ENCODE measurements at regions not wholly inside any gene's neighbourhood (a gene's known extent, or its start where the extent isn't known, plus 50 kb on each side); places are given as distances from the start of the nearest gene placed in this dataset.

DNA sequence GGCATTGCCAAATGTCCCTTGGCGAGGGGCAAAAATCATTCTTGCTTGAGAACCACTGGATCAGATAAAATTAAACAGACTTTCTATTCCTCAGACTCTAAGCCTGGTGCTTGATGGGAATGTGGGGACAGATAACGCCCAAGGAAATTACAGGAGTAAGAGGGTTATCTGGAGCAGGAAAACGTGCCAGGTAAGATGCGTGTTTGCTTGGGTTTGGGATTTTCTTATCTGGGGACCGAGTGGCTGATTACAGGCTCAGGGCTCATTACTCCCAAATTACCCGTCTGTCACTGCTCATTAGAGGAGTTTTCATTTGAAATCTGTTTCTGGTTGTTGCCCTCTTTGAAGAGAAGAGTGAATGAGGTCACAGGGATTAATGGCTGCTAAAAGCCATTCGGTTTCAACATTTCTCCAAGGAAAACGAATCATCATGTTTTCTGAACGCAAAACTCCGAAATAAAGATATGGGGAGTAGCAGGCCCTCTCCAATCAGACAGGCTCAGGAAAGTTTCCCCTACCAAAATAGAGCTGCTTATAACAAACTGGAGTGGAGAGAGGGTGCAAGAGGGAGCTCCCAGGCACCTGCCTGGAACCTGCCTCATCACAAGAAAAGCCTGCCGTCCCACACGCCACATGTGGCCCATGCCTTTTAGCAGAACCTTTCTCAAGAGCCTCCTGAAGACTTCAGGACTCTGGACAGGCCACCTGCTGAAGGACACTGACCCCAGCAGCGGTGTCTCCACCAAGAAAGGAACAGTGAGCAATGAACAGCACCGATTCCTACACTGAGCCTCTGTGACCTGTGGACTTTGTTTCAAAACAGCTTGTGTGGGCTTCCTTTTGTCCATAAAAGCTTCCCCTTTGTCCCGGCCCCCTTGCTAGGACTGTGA, 136.4 kb downstream of the ICE1 start:
- H3K4me2 ChIP-seq (ENCODE audit: low read length) = no peak overlapping the region
- H3K27me3 ChIP-seq (ENCODE audit: control insufficient read depth, low read length) = no peaks in the 10 kb centered on the region
- H3K4me3 ChIP-seq (ENCODE audit: low read length) = no peak overlapping the region
- TF ChIP-seq, protein P1, sequence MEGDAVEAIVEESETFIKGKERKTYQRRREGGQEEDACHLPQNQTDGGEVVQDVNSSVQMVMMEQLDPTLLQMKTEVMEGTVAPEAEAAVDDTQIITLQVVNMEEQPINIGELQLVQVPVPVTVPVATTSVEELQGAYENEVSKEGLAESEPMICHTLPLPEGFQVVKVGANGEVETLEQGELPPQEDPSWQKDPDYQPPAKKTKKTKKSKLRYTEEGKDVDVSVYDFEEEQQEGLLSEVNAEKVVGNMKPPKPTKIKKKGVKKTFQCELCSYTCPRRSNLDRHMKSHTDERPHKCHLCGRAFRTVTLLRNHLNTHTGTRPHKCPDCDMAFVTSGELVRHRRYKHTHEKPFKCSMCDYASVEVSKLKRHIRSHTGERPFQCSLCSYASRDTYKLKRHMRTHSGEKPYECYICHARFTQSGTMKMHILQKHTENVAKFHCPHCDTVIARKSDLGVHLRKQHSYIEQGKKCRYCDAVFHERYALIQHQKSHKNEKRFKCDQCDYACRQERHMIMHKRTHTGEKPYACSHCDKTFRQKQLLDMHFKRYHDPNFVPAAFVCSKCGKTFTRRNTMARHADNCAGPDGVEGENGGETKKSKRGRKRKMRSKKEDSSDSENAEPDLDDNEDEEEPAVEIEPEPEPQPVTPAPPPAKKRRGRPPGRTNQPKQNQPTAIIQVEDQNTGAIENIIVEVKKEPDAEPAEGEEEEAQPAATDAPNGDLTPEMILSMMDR (IDR thresholded peaks at IDR 0.05; ENCODE audit: low read depth, low read length, poor library complexity, severe bottlenecking) = no peak
- TF ChIP-seq EZH2phosphoT487 (IDR thresholded peaks at IDR 0.05; ENCODE audit: borderline replicate concordance, low read length) = no peak
- no peak overlapping the region for H3K27ac ChIP-seq (ENCODE audit: low read depth, low read length)
- no peaks in the 10 kb centered on the region for H3K36me3 ChIP-seq (ENCODE audit: control insufficient read depth, low read length)
- H3F3A ChIP-seq (ENCODE audit: control insufficient read depth, insufficient read depth) = no peaks in the 10 kb centered on the region
- H3K4me1 ChIP-seq (ENCODE audit: control insufficient read depth, low read length) = no peaks in the 10 kb centered on the region
- H3K79me2 ChIP-seq (ENCODE audit: control insufficient read depth, low read length) = no peaks in the 10 kb centered on the region
- no peaks in the 10 kb centered on the region for H3K9me3 ChIP-seq (ENCODE audit: control insufficient read depth, insufficient read depth, low read length)
- H4K20me1 ChIP-seq (ENCODE audit: control insufficient read depth, insufficient read depth, low read depth, low read length) = no peaks in the 10 kb centered on the region
- H3K9me2 ChIP-seq (replicated peaks; ENCODE audit: control insufficient read depth, low read length) = no peaks in the 10 kb centered on the region

DNA sequence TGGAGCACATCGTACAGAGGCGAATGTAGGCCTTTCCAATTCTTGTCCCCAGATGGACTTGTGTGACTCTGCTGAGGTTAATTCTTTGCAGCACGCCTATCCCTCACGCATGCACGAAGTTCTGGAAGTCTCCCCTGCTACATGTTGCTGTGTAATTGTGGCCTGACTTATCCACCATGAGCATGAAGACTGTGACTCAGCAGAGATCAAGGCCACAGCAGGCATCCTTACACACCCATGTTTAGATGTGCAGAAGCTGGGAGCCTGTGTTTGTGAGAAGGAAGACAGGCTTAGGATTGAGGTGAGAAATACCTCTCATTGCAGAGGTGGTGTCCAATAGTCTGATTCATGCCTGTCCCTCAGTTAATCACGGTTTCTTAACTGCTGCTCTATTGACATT, 135.6 kb downstream of the ICE1 start:
- Histone ChIP-seq H3K79me2 (ENCODE audit: control insufficient read depth, low read length) (no peaks in the 10 kb centered on the region), H3K27me3 (ENCODE audit: control insufficient read depth, low read length) (no peaks in the 10 kb centered on the region), H3K4me2 (ENCODE audit: low read length) (no peak overlapping the region), H3K36me3 (ENCODE audit: control insufficient read depth, low read length) (no peaks in the 10 kb centered on the region), H3K9me2 (replicated peaks; ENCODE audit: control insufficient read depth, low read length) (no peaks in the 10 kb centered on the region), H3K9me3 (ENCODE audit: control insufficient read depth, insufficient read depth, low read length) (no peaks in the 10 kb centered on the region), H3K27ac (ENCODE audit: low read depth, low read length) (no peak overlapping the region), H3F3A (ENCODE audit: control insufficient read depth, insufficient read depth) (no peaks in the 10 kb centered on the region), H4K20me1 (ENCODE audit: control insufficient read depth, insufficient read depth, low read depth, low read length) (no peaks in the 10 kb centered on the region), H3K4me3 (ENCODE audit: low read length) (no peak overlapping the region), H3K4me1 (ENCODE audit: control insufficient read depth, low read length) (no peaks in the 10 kb centered on the region)
- TF ChIP-seq, protein P1 (IDR thresholded peaks at IDR 0.05; ENCODE audit: low read depth, low read length, poor library complexity, severe bottlenecking) = no peak
- no peak for TF ChIP-seq EZH2phosphoT487 (IDR thresholded peaks at IDR 0.05; ENCODE audit: borderline replicate concordance, low read length)

DNA sequence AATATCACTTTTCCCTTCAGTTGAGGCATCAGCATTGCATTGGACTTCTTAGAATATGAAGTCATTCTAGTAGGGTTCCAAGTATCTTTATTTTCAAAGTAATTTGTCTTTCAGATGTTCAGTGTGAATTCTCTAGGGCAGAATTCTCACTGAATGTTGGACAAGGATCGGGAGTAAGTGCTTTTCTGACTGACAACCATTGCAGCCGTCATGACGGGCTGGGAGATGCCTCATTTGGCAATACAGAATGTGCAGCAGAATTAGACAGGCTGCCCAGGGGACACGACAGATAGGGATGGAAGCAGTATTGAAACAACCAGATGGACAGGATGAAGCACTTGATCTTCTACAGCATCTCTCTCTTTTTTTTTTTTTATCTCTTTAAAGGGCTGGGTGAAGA, 129.0 kb downstream of the ICE1 start:
- TF ChIP-seq EZH2phosphoT487 (IDR thresholded peaks at IDR 0.05; ENCODE audit: borderline replicate concordance, low read length) = no peak
- no peaks in the 10 kb centered on the region for H3K9me2 ChIP-seq (replicated peaks; ENCODE audit: control insufficient read depth, low read length)
- H3K36me3 ChIP-seq (ENCODE audit: control insufficient read depth, low read length) = no peaks in the 10 kb centered on the region
- no peak overlapping the region for H3K27ac ChIP-seq (ENCODE audit: low read depth, low read length)
- no peak overlapping the region for H3K4me3 ChIP-seq (ENCODE audit: low read length)
- H3K27me3 ChIP-seq (ENCODE audit: control insufficient read depth, low read length) = no peaks in the 10 kb centered on the region
- no peak overlapping the region for H3K4me2 ChIP-seq (ENCODE audit: low read length)
- H3K9me3 ChIP-seq (ENCODE audit: control insufficient read depth, insufficient read depth, low read length) = no peaks in the 10 kb centered on the region
- no peaks in the 10 kb centered on the region for H4K20me1 ChIP-seq (ENCODE audit: control insufficient read depth, insufficient read depth, low read depth, low read length)
- H3K79me2 ChIP-seq (ENCODE audit: control insufficient read depth, low read length) = no peaks in the 10 kb centered on the region
- no peaks in the 10 kb centered on the region for H3F3A ChIP-seq (ENCODE audit: control insufficient read depth, insufficient read depth)
- H3K4me1 ChIP-seq (ENCODE audit: control insufficient read depth, low read length) = no peaks in the 10 kb centered on the region

DNA sequence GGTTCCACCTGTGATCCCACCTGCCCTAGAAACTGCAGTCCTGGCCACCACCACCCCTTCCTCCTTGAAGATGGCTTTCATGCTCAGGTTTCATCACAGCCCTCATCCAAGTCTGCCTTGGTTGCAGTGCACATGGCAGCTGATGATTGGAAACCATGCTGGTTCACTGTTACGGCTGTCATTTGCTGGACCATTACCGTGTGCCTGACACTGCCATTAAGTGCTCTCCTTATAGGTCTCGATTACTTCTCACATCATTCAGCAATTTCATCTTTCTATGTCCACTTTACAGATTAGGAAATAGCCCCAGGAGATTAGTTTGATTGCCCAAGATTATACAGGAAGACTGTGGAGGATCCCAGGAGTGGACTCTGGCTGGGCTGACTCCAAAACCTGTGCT, 123.9 kb downstream of the ICE1 start:
- H3K4me1 ChIP-seq (ENCODE audit: control insufficient read depth, low read length) = no peaks in the 10 kb centered on the region
- H3K4me3 ChIP-seq (ENCODE audit: low read length) = no peak overlapping the region
- H3K4me2 ChIP-seq (ENCODE audit: low read length) = no peak overlapping the region
- no peaks in the 10 kb centered on the region for H3F3A ChIP-seq (ENCODE audit: control insufficient read depth, insufficient read depth)
- H3K27ac ChIP-seq (ENCODE audit: low read depth, low read length) = no peak overlapping the region
- no peaks in the 10 kb centered on the region for H3K9me2 ChIP-seq (replicated peaks; ENCODE audit: control insufficient read depth, low read length)
- H3K27me3 ChIP-seq (ENCODE audit: control insufficient read depth, low read length) = no peaks in the 10 kb centered on the region
- H3K36me3 ChIP-seq (ENCODE audit: control insufficient read depth, low read length) = no peaks in the 10 kb centered on the region
- no peaks in the 10 kb centered on the region for H3K79me2 ChIP-seq (ENCODE audit: control insufficient read depth, low read length)
- TF ChIP-seq, protein P1 (IDR thresholded peaks at IDR 0.05; ENCODE audit: low read depth, low read length, poor library complexity, severe bottlenecking) = no peak
- no peak for TF ChIP-seq EZH2phosphoT487 (IDR thresholded peaks at IDR 0.05; ENCODE audit: borderline replicate concordance, low read length)
- no peaks in the 10 kb centered on the region for H4K20me1 ChIP-seq (ENCODE audit: control insufficient read depth, insufficient read depth, low read depth, low read length)
- H3K9me3 ChIP-seq (ENCODE audit: control insufficient read depth, insufficient read depth, low read length) = no peaks in the 10 kb centered on the region

All from DOHH2 (cell line).